SK-N-MC (cell line): ENCODE measurements at regions not wholly inside any gene's neighbourhood (a gene's known extent, or its start where the extent isn't known, plus 50 kb on each side); places are given as distances from the start of the nearest gene placed in this dataset.
"Not testable (repeated sequence)": the region's sequence is repeated elsewhere in the genome, so short reads cannot be mapped to it uniquely, and the experiment has no call there.

Experiments
- EZH2 ChIP-seq: fragments of 200-600 bp; sonication (generic); IDR thresholded peaks from one replicate; pipeline ENCODE4 v1.6.1; 2017; ENCODE audit warnings: antibody characterized with exemption
- FOXP2 ChIP-seq: optimal IDR thresholded peaks from 2 replicates; pipeline ENCODE3; 2011; ENCODE audit warnings: mild to moderate bottlenecking, moderate library complexity; ENCODE audit not compliant: insufficient read depth; ENCODE audit errors: extremely low read length, control extremely low read depth
- POLR2AphosphoS5 ChIP-seq: IDR thresholded peaks from 2 replicates; pipeline ENCODE4 v1.6.1; 2012; ENCODE audit warnings: mild to moderate bottlenecking, low read depth, low read length, borderline replicate concordance

GRCh38 chrX:132302687-132303086 is 83.4 kb upstream of the RAP2C start:
- TF ChIP-seq EZH2, POLR2AphosphoS5, FOXP2: not testable (repeated sequence)
